ENCODE measurements at regions not wholly inside any gene's neighbourhood (a gene's known extent, or its start where the extent isn't known, plus 50 kb on each side); places are given as distances from the start of the nearest gene placed in this dataset.

GRCh38 chr2:164006704-164007103 is 270.9 kb upstream of the FIGN start:
- Histone ChIP-seq H3K27me3 (ENCODE audit: insufficient read depth, low read length) (peaks cover 22% of the 10 kb centered on the region; the same call in 1 of the 2 replicates), H3K9me3 (ENCODE audit: control insufficient read depth in 1 of 2, insufficient read depth in 1 of 2, low read depth in 1 of 2, low read length in 2 of 2) (no peaks in the 10 kb centered on the region), H3K4me1 (ENCODE audit: control insufficient read depth in 1 of 2, insufficient read depth in 2 of 2, low read length in 2 of 2) (no peaks in the 10 kb centered on the region), H3K79me2 (ENCODE audit: insufficient read depth, low read length) (no peaks in the 10 kb centered on the region), H2AFZ (ENCODE audit: low read depth, low read length, poor library complexity, severe bottlenecking) (no peak overlapping the region), H3K9ac (ENCODE audit: low read length) (no peak overlapping the region), H3K4me3 (replicated peaks in 1 of 2; ENCODE audit: low read depth in 1 of 2, low read length in 2 of 2) (no peak overlapping the region), H3K9me2 (ENCODE audit: insufficient read depth) (no peaks in the 10 kb centered on the region), H3K4me2 (ENCODE audit: low read length) (no peak overlapping the region), H3K36me3 (ENCODE audit: control insufficient read depth in 1 of 2, insufficient read depth in 2 of 2, low read length in 2 of 2) (no peaks in the 10 kb centered on the region), H4K20me1 (ENCODE audit: insufficient read depth) (no peaks in the 10 kb centered on the region), H3K27ac (ENCODE audit: low read depth, low read length) (no peak overlapping the region)
- TF ChIP-seq YY1 (IDR thresholded peaks at IDR 0.05; ENCODE audit: extremely low read depth, insufficient replicate concordance, low read depth, low read length) (no peak), ZNF274 (IDR thresholded peaks at IDR 0.05; ENCODE audit: low read depth, low read length) (no peak), CTCF (IDR thresholded peaks at IDR 0.05 in 2 of 3, conservative IDR thresholded peaks at IDR 0.05 in 1 of 3; ENCODE audit: borderline replicate concordance in 1 of 3, insufficient read depth in 1 of 3, low read depth in 2 of 3, low read length in 2 of 3) (no peak), REST (IDR thresholded peaks at IDR 0.05; ENCODE audit: low read depth) (no peak), SP1 (IDR thresholded peaks at IDR 0.05; ENCODE audit: low read depth) (no peak), SIN3A (IDR thresholded peaks at IDR 0.05; ENCODE audit: low read depth) (no peak), POLR2AphosphoS5 (IDR thresholded peaks at IDR 0.05; ENCODE audit: low read depth, low read length) (no peak), SRF (IDR thresholded peaks at IDR 0.05; ENCODE audit: low read depth) (no peak), FOSL1 (IDR thresholded peaks at IDR 0.05; ENCODE audit: low read depth) (no peak), ATF3 (IDR thresholded peaks at IDR 0.05) (no peak), ZBTB33 (IDR thresholded peaks at IDR 0.05; ENCODE audit: extremely low read depth, insufficient replicate concordance, low read length) (no peak), RAD21 (IDR thresholded peaks at IDR 0.05; ENCODE audit: low read depth) (no peak), MAX (IDR thresholded peaks at IDR 0.05) (no peak), EGR1 (IDR thresholded peaks at IDR 0.05; ENCODE audit: low read depth) (no peak), EZH2 (IDR thresholded peaks at IDR 0.05) (no peak), EZH2phosphoT487 (IDR thresholded peaks at IDR 0.05; ENCODE audit: borderline replicate concordance) (no peak), ELF1 (IDR thresholded peaks at IDR 0.05; ENCODE audit: borderline replicate concordance, low read depth) (no peak), CEBPB (IDR thresholded peaks at IDR 0.05; ENCODE audit: low read depth) (no peak), TCF7L2 (IDR thresholded peaks at IDR 0.05; ENCODE audit: borderline replicate concordance, extremely low read depth, insufficient read depth, insufficient read length) (no peak), POLR2A (IDR thresholded peaks at IDR 0.05; ENCODE audit: borderline replicate concordance, extremely low read depth, insufficient read depth, insufficient read length) (no peak)
- no TSS peak for BruUV-seq (replicated peaks)
- no peak for DNase-seq (ENCODE audit: low read depth, low spot score)
- no peak for ATAC-seq
- RAD21 ChIA-PET (ENCODE audit: low non-redundant PET in 1 of 2, low total read pairs in 2 of 2, uncharacterized antibody in 2 of 2, unreplicated experiment in 2 of 2), result no interaction called here
- CTCF ChIA-PET, result no interaction called here
- intact Hi-C loops (cut with micrococcal nuclease), result no loop called here
- POLR2A ChIA-PET, result no interaction called here
